Neural crest cell (in vitro differentiated cells): ENCODE measurements at regions not wholly inside any gene's neighbourhood (a gene's known extent, or its start where the extent isn't known, plus 50 kb on each side); places are given as distances from the start of the nearest gene placed in this dataset.

Experiments
- DNase-seq: peaks from one replicate; pipeline ENCODE4 v3.0.0; 2021; ENCODE audit warnings: low read depth, mixed read lengths, low spot score
- H3K27ac Mint-ChIP-seq: one replicate; pipeline ENCODE4 v1.8.0; 2021; ENCODE audit warnings: mild to moderate bottlenecking, mixed read lengths; ENCODE audit not compliant: unreplicated experiment
- H3K27me3 Mint-ChIP-seq: 2 replicates; pipeline ENCODE4 v1.8.0; 2021; ENCODE audit warnings: low read depth, mild to moderate bottlenecking, mixed read lengths
- H3K36me3 Mint-ChIP-seq: 2 replicates; pipeline ENCODE4 v1.8.0; 2021; ENCODE audit warnings: low read depth, mild to moderate bottlenecking, mixed read lengths
- H3K4me1 Mint-ChIP-seq: 2 replicates; pipeline ENCODE4 v1.8.0; 2021; ENCODE audit warnings: mixed read lengths
- H3K4me3 Mint-ChIP-seq: one replicate; pipeline ENCODE4 v1.8.0; 2021; ENCODE audit warnings: mild to moderate bottlenecking, mixed read lengths
- H3K9me3 Mint-ChIP-seq: 2 replicates; pipeline ENCODE4 v1.8.0; 2021; ENCODE audit warnings: mixed read lengths
- CTCF ChIP-seq: fragments of 200-600 bp; sonication (generic); conservative IDR thresholded peaks from 2 replicates; pipeline ENCODE4 v1.5.0; 2021; ENCODE audit warnings: antibody characterized with exemption, mild to moderate bottlenecking

DNA sequence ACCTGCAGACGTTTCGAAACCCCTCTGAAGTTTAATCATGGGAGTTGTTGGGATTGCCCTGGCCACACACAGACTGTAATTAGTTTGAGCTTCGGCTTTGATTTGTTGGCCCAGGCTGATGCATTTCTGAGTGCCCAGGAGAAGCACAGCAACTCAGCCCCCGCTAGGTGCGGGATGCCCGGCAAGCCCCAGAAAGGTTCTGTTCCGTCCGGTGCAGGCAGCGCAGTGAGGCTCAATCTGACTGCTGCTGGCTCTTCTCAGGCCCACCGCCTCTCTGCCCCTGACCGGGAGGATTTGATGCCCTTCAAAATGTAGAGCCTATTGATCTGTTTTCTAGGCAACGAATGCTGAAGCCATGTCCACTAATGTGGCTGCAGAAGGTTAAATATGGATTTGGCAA is 73.4 kb upstream of the TAF11L2 start:
- Mint-ChIP-seq H3K4me1 (no peaks in the 10 kb centered on the region), H3K27me3 (no peaks in the 10 kb centered on the region), H3K27ac (no peak overlapping the region), H3K36me3 (no peaks in the 10 kb centered on the region), H3K9me3 (no peaks in the 10 kb centered on the region), H3K4me3 (no peak overlapping the region)
- no peak for TF ChIP-seq CTCF
- DNase-seq: no peak

DNA sequence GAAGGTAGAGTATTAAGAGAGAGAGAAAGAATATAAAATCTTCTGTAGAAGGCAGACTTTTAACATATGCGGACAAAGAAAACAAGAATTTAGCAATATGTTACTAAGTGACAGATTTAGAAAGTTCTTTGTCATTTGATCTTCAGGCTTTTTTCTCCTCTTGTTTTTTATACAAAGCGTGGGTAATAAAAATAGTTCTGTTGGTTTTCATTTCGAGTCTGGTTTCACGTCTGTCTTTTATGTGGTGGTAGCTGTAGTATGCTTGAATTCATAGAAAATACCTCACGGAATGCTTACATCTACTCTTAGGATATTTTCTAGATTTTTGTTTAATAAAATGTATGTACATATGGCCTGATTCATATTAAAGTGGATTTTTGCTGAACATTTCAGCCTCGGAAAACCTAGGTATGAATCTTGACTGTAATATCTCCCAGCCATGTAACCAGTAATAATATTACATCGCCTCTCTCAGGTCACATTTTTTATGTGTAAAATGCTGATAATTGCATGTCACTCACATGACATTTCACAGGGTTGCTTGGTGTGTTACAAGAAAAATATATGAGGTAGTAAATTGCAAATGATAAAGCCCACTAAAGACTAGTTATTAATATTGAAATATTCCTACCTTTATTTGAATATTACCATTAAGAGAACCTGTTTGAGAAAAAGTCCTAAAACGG is 72.5 kb upstream of the TAF11L2 start:
- Mint-ChIP-seq H3K9me3 (no peaks in the 10 kb centered on the region), H3K27ac (no peak overlapping the region), H3K4me3 (no peak overlapping the region), H3K36me3 (no peaks in the 10 kb centered on the region), H3K27me3 (no peaks in the 10 kb centered on the region), H3K4me1 (no peaks in the 10 kb centered on the region)
- no peak for DNase-seq
- no peak for TF ChIP-seq CTCF

- Mint-ChIP-seq H3K36me3 (no peaks in the 10 kb centered on the region), H3K4me3 (no peak overlapping the region), H3K27ac (no peak overlapping the region), H3K4me1 (no peaks in the 10 kb centered on the region), H3K9me3 (no peaks in the 10 kb centered on the region), H3K27me3 (no peaks in the 10 kb centered on the region)
- no peak for DNase-seq
- no peak for TF ChIP-seq CTCF
Measured at GRCh38 chr5:17426104-17426749, 71.8 kb upstream of the TAF11L2 start.

GRCh38 chr5:17428176-17428800 is 69.7 kb upstream of the TAF11L2 start:
- Mint-ChIP-seq H3K27me3 (no peaks in the 10 kb centered on the region), H3K36me3 (no peaks in the 10 kb centered on the region), H3K27ac (no peak overlapping the region), H3K4me3 (no peak overlapping the region), H3K4me1 (no peaks in the 10 kb centered on the region), H3K9me3 (no peaks in the 10 kb centered on the region)
- TF ChIP-seq CTCF: no peak
- DNase-seq: no peak

GRCh38 chr5:17429353-17429752 is 68.7 kb upstream of the TAF11L2 start:
- H3K9me3 Mint-ChIP-seq: no peaks in the 10 kb centered on the region
- no peak overlapping the region for H3K27ac Mint-ChIP-seq
- no peaks in the 10 kb centered on the region for H3K36me3 Mint-ChIP-seq
- DNase-seq: no peak
- no peaks in the 10 kb centered on the region for H3K4me1 Mint-ChIP-seq
- no peaks in the 10 kb centered on the region for H3K27me3 Mint-ChIP-seq
- H3K4me3 Mint-ChIP-seq: no peak overlapping the region
- TF ChIP-seq CTCF: no peak
